Occipital lobe (tissue), 1 donor: ENCODE measurements at regions not wholly inside any gene's neighbourhood (a gene's known extent, or its start where the extent isn't known, plus 50 kb on each side); places are given as distances from the start of the nearest gene placed in this dataset.

Experiments used
- DNase-seq: peaks from one replicate; lab custom pipeline; 2025; lab: John Stamatoyannopoulos, UW

DNA sequence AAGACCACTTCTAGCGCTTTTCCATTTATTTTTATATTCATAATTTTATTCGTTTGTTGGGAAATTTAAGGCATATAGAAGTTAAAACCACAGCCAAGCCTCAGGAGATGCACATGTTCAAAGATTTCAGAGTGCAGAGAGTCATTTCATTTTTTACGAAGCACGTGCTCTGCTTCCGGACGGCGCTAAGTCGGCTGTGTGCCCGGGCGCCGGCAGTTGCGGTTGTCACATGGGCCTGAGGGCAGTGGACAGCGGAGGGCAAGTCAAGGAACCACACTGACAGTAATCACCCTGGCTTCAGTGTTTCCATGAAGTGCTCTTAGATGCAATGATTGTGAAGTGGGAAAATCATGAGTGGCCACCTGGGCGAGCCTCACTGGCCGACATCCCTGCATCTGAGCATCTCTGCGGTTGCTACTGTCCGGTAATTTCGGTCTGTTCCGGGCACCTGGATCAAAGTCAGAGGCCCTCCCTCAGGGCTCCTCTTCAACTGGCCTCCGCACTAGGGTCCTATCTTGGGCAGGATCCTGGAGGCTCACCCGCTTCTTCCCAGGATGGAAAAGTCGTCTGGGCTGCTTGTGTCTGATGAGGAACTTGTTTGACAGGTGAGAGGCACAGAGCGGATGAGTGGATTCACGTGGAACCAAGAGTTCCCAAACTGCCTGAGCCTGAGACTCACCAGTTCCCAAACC, 90.8 kb downstream of the DACT2 start:
- no peak for DNase-seq

DNA sequence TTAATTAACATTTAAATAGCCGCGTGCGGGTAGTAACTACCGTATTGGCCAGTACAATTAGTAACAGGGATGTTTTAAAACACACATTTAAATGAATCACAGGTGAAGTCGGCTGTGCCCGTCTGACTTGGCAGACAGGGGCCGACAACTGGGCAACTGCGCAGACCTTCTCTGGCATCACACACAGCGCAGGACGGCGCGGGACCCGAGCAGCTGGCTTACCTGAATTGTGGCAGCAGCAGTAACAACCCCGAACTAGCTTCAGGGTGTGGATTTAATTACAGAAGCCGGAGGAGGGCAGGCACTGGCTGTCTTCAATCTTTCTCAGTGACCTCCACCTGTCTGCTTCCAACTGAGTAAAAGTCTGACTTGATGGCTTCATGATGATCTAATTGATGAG, 91.7 kb downstream of the DACT2 start:
- DNase-seq: no peak

DNA sequence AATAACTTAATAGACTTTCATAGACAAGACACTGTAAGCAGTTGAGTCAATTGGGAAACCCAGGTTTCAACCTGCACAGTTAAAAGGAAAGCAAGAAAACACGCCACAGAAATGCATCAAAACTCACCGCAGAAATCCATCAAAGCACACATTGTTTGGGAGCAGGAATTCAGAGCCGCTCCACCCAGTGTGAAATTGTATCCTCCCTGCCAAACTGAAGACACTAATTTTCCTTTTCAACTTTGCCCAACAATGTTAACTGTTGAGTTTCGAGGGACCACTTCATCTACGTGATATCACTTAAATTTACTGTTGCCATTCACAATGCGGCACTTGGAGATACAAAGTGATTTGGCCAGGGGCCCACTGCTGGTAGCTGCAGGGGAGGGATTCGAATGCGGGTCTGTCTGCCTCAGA, 92.7 kb downstream of the DACT2 start:
- no peak for DNase-seq

DNA sequence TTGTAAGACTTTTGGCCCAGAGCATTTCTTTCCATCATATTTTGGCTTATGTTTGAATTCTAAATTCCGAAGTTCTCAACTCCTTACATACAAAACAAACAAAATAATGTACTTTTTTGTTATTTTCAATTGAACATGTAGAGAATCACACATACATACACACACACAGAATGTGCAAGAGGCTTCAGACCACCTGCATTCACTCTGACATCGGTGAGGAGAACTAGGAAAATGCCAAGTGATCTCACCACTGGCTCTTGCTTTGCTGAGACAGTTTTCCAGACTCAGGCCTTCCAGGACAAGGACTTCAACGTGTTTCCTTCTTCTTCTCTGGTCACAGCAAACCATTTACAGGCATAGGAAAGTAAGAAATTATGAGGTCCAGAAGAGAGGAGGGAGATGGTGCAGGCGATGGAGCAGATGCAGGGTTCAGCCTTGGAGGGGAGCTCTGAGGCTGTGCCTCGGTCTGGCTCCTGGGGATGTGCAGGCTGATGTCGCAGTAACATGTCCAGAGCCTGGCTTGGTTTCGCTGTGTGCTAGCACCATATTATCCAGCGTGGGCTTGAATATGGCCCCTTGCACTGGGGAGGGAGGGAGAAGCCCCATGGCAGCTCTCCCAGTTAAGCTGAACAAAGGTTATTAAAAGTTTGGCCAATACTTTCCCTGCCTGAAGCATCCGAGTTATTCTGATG, 93.4 kb downstream of the DACT2 start:
- DNase-seq: no peak

DNA sequence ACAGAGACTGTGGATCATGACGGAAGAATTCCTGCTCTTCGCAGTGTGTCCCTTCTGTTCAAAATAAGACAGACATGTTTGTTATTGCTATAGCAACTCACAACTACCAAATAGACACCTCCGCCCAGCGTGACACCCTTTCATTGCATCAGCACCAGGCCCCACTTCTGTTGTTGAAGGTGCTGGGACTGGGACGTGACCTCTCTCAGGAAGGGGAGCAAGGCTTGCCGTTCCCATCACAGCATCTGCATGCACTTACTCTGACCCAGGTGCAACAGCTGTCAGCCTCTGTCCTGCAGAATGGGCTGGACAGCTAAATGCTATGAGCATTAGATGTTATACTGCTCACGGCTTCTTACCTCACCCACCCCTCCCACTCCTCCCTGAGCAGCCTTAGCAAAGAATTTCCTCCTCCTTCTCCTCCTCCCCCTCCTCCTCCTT, 94.1 kb downstream of the DACT2 start:
- DNase-seq: no peak

DNA sequence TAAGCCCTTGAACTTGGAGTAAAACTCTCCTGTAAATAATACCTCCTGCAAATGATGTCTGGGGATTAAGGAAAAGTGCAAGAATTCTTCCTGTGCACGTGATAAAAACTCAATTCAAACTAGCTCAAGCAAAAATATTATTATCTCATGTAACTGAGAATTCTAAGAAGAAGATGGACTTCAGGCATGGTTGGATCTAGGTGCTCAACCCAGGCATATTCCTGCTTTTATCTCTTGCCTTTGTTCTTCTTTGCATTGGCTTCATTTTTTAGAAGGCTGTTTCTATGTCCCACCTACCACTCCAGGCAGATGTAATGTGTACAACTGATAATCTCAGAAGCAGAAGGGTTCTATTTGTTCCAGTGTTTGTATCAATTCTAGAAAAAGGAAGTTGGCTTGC, 95.8 kb downstream of the DACT2 start:
- DNase-seq: no peak

DNA sequence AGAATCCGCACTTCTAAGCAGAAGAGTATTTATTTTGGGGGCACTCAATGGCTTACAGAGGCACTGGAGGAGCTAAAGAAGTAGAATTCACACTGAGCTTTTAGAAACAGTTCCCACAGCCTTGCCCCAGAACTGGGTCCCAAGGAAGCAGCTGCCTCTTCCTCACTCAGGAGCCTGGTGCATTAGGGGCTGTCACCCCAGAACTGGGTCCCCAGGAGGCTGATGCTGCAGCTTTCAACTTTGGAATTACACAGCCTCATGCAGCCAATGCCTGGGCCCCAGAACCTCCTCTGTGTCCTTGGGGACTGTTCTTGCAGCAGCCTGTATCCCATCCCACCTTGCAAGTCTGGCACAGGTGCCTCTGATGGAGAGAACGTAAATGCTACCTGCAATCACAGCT, 96.4 kb downstream of the DACT2 start:
- no peak for DNase-seq

DNA sequence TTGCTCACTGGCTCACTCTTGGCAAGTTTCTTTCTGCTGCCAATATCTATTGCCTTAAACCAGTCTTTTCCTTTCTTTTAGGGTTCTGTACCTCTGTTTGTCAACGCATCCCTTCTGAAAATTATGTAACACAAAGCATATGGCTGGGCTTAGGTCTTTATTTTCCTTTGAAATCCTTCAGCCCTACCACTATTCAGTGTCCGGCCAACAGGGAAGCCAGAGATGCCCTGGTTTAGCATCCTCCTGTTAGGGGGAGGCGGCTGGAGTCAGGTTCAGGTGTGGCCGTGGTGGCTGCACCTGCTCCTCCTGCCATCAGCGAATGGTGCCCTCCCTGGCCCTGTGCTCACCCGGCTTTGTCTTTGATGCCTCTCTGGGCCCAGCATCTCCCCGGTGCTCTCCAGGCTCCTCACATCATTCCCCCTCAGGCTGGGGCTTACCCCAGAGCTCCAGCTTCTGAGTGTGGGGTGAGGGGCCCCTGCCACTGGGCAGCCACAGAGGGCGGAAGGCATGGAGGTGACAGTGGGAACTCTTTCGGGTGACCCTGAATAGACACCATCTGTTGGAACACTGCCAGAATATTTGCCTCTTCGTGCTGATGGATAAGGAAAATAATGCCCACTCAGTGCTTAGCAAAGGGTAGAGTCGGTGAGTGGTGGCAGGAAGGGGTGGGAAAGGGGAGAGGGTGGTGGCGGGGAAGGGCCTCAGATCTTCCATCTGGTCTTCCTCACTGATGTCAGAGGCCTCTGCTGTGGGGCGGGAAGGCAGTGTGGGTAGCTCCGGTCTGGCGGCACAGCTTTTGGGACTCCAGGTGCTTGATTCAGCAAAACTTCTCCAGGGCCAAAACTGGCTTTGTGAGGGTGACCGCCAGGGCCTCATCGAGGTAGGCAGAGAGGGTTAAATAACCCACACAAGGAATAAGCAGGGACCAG, 97.2 kb downstream of the DACT2 start:
- no peak for DNase-seq

DNA sequence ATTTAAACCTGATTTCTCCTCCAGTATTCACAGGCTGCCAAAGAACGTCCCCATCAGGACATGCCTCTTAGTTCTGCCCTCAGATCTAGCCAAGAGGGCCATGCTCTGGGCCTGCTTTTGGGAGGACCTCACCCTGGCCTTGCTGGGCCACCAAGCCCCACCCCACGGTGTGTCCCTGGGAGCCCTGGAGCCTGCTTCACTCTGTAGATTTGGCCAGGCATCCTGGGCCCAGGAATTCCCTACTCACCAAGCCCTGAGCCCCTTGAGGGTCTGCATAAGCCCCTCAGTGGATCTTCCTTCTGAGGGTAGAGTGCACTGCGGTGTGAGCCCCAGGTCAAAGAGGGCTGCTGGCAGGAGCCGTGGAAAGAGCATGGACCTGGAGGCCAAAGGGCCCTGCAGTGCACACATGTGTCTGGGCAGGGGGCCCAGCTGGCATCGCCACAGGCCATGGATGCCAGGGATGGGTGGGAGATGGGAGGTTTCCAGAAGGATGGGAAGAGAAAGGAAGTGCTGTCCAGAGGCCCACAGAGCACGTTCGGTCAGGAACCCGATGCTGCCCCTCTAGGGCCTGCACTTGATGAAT, 98.0 kb downstream of the DACT2 start:
- no peak for DNase-seq

DNA sequence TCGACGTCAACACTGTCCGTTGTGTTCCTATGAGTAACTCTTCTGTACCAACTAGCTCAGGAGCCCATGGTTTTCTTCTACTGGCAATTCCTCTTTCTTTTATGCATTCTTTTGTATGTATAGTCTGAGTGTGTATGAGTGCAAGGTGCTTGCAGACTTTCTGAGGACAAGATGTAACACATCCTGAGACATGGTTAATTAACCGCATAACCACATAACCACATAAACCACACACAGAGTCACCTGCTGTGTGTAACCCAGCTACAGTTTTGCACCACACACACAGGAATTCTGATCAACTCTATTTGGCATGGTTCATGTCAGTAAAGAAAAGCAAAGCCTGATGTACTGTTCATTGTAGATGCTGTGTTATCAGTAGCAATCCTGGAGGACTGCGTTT, 98.6 kb downstream of the DACT2 start:
- DNase-seq: no peak

DNA sequence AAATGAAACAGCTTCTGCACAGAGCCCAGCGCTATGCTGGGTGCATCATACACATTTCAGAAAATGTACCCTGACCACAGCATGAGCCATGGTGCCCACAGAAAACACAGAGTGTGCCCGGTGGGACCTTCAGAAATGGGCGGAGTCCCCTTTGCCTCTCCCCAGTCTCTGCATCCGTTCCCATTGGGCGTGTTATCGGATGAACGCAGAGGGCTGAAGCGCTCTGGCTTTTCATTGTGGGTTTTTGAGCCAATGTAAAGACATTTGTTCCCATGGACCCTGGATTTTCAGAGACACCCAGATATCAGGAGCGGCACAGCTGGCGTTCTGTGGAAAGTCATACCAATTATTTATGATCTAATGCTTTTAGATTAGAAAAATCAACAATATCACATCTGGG, 99.8 kb downstream of the DACT2 start:
- no peak for DNase-seq

DNA sequence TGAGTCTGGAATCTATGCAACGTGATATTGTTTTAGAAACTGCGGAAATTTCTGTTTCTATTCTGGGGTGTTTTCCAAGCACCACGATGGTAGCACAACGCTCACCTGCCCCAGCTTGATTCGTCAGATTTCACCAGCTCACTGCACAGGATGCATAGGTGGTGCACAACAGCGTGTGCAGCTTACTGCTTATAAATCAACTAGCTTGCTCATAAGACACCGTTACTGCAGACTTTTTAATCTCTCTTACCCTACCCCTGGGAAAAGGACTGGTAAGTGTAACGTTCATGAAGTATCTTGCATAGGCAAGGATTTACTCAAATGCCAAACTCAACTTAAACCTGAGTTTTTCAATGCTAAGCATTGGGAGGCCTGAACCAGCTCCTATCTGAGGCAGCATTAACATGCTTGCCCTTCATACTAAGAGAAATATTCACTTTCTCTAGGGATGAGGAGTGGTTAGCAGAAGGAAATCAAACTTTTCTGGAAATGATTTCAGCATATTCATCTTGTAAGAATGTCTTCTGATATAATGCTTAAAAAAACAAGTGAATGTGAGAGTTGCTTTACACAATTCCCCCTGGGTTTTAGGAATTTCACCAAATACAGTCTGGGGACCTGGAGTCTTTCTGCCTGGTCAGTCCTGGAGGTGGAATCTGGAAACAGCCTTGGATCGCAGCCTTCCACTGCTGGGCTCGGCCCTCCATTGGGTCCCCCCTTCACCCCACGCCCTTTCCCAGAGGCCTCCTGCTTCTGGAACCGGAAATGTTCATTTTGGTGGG, 100.6 kb downstream of the DACT2 start:
- no peak for DNase-seq

DNA sequence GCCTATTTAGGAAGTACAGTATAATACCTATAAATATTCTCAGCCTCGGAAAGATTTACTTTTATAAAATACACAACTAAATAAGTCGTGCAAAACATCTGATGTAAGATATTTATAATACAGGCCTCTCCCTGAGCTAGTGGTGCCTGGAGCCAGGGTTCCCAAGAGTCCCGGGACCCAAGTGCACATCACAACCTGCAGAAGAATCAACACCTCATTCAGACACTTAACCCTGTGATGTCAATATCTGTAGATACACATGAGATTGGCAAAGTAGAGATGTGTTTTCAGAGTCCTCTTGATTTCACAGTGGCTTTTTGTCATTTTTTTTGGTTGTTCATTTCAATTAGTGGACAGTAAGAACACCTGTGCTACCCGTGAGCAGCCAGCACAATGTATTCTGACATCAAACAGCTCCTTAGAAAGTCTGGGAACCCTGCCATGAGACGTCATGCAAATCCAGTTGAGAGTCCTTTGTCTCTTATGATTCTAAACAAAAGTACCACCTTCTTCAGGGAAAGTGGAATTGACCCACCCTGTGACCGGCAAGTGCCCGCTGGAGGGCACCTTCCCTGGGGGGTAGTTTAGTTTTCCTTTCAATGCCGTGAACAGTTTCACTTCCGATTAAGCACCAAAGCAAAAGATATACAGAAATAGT, 101.6 kb downstream of the DACT2 start:
- no peak for DNase-seq

DNA sequence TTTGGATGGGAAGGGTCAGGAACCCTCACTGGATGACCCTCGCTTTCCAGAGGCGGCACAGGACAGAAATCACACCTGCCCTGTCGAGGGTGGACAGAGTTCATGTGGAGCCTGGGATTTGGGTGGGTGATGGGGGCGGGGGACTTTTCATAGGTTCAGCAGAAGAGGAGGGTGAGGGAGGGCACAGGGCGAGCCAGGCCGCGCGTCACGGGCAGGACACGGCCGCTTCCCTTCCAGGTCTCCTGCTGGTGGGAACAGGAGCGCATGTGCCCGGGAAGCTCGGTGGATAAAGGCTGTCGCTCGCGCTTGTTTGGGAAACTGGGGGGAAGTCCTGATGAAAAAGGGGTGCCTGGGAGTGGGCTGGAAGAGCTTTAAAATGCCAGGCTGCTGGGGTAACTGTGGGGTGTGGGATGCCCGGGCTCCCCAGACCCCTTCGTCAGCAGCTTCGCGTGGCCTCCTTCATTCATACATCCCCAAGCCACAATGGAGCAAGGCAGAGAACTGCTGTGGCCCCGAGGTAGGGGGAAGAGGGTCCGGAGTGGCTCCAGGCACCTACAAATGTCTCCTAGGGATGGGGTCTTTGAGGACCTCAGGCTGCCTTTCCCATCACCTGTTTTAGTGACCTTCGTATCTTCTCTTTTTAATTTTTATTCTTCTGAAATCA, 102.2 kb downstream of the DACT2 start:
- no peak for DNase-seq

DNA sequence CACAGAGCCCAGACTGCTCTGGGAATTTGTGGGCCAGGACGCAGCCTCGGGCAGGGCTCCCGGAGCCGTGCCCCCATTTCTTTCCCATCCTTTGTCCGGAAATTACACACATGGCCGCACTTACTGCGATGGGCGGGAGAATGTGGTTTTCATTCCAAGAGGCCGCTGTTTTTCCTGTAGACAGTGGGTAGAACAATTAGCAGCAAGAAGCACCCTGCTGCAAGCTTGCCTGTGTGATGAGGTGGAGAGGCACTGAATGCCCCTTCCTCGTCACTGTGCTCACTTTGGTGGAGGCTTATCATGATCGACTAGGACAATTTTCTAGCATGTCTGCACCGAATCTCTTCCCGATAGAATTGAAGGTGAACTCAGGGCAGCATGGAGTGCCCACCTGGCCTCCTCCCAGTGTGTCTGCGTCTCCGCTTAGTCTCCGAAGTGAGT, 102.8 kb downstream of the DACT2 start:
- DNase-seq: no peak

DNA sequence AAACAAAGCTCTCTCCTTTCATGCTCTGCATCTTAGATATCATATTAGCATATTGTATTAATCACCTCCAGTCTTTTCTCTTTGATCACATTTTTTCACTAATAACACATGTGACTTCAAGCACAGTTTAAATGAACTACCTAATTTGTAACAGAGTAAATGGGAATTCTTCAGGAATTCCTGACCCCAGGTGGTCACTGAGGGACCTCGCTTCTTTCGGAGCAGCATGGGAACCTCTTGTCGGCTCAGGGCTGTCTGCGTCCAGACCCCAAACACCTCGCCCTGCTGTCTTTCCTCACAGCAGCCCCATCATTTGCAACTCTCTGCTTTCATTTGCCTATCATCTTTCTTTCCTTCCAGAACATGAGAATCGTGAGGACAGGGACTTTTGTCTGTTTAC, 103.5 kb downstream of the DACT2 start:
- DNase-seq: no peak

DNA sequence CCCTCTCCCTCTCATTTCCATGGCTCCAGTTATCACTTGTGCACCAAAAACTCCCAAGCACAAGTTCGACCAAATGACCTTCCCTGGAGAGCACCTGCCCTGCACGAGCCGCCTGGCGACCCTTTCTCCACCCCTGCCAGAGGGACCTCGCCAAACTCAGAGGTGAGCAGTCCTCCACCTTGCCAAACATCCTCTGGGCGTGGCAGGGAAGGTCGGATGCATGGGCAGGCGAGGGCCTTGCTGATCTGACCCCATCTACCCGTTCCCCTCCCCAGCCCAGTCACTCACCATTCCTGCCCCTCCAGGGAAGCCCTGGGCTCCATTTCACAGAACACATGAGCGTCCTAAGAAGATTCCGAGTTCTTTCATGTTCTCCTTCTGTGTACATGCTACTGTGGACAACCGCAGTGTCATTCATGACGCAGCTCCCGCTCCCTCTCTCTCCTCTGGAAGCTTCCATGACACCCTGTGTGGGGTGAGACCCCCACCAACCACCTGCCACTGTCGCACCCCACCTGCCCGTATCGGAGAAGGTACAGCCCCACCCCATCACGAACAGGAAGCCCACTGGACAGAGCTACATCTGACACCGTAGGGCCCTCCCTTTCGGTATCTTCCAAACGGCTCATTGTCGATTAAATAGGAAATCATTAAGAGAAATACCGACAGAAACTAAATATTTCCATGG, 104.3 kb downstream of the DACT2 start:
- no peak for DNase-seq

DNA sequence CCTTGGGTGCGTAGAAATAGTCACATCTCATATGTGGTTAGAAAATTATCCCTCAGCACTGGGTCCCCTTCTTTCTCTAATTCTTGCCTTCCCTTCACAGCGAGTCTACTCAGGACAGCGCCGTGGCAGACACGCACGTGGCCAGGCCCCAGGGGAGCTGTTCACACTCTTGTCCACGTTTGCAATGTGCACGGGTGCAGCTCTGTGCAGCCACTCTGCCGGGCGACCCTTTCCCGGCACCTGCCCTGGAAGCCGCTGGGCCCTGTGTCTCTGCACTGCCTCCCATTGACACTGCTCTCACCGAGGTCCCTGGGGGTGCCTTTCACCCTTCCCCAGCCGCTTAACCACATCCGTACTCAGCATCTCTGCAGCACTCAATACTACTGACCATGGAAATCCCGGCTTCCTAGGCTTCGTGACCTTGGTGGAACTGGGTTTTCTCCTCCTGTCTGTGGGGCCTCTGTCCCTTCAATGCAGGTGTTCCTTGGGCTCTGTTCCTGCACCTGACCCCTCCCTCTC, 104.9 kb downstream of the DACT2 start:
- no peak for DNase-seq

DNA sequence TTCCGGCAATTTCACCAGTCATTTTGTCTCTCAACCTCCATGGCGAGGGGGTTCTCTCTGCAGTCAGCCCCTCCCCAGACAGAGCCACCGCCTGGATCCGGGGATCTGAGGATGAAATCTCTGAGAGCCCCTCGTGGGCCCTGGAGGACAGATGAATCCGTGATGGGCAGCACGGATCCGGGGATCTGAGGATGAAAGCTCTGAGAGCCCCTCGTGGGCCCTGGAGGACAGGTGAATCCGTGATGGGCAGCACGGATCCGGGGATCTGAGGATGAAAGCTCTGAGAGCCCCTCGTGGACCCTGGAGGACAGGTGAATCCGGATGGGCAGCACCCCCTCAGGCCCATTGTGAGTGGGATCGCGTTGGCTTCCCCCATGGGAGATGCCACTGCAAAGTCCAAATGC, 106.5 kb downstream of the DACT2 start:
- no peak for DNase-seq
